ENCODE measurements at regions not wholly inside any gene's neighbourhood (a gene's known extent, or its start where the extent isn't known, plus 50 kb on each side); places are given as distances from the start of the nearest gene placed in this dataset.

DNA sequence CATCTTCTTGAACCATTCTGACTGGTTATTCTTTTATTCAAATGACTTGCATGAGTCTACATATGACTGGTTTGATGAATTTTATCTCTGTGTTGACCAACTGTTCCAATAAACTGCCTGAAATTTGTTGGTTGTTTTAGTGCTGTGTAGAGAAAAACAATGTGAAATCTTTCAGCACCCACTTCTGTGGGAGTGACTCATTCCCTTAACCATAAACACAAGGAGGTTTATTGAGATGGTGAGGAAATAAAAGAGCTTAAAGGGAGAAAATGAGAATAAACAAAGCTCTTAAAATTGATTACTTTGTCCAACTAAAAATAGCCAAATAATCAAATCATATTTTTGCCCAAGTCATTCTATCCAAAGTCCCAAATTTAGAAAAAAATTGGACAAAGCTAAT lies 341.1 kb downstream of the TGFB2 start:
- no peak for DNase-seq

- DNase-seq: no peak
Observed at GRCh38 chr1:218686761-218687160, 341.6 kb downstream of the TGFB2 start.

- DNase-seq: no peak
Observed at GRCh38 chr1:218692808-218693207, 347.7 kb downstream of the TGFB2 start.

GRCh38 chr1:218693599-218693998 lies 348.5 kb downstream of the TGFB2 start:
- no peak for DNase-seq

- DNase-seq: no peak
Observed at GRCh38 chr1:218694085-218694484, 348.9 kb downstream of the TGFB2 start.

DNA sequence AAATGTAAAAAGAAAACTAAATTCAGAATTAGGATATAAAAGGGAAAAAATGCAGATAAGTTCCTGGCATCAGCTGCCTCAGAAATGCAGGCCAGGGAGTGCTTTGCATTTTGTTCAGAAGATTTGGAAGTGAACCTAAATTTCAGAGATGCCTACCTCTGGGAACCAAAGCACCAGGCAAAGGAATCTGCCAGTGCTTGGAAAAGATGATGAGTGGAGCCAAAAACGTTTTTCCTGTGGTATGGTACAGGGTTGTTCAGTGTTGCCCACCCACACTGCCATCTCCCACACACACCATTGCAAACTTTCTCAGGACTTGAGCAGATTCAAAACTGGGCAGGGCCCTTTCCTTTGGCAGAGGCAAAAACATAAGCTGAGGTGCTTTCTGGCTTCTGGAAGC lies 349.5 kb downstream of the TGFB2 start:
- DNase-seq: no peak

DNA sequence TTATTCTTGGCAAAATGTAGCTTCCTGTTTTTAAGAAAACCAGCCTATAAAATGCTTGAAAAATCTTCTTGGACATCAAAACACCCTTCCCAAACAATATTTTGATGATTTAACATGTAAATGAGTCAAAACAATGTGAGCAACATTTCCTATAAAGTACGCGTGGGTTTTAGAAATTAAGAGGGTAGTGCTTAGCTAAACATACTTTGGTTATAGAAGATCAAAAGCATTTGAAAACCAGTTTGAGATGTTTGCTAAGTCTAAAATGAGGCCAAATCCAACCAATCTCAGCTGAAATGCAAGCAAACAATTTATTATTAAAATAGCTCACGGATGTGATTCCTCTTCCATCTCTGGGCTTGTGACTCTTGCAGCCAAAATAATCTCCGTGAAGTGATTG lies 350.4 kb downstream of the TGFB2 start:
- no peak for DNase-seq

DNA sequence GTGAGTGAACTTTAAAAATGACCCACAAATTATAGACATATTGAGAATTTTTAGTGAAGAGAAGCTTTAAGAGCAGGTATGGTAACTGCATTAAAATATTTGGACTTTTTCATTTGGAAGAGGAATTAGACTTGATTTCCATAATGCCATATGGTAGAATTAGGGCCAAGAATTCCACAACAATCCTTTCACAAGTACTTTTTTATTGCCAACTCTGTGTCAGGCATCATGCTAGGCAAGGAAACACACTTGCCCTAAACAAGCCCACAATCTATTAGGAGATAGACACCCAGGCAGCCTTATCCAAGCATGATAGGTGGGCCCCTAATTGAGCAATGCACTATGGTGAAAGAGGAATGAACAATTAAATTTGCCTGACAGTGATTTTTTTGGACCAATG lies 353.0 kb downstream of the TGFB2 start:
- DNase-seq: no peak

DNA sequence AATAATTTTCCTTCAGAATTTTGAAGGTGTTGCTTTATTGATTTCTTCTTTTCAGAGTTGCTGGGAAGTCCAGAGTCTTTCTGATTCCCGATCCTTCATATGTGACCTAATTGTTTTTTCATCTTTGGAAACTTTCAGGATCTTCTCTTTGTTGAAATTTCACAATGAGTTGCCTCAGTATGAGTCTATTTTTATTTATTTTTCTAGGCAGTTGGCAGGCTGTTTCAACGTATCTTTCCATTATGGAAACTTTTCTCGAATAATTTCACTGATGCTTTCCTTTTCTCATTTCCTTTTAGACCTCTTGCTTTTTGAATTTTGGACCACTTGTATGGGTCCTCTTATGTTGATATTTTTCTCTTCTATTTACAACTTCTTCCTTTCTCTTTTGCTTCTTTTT lies 354.3 kb downstream of the TGFB2 start:
- DNase-seq: no peak

DNA sequence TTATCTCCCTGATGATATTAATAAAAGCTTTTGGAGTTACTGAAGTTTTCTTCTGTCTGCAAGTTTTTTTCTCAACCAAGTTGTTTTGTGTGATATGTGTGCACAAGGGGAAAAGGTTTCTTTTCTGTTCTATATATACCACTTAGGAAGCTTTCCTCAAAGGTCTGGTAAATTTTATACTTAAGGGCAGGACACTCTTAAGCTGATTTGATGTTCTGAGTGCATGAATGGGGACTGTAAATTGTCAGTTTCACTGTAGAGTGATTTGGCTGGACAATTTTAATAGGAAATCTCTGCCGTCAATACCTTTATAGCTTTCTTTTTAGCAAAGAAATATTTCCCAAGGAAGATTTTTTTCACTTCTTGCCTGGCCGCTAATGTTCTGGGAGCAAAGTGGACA lies 354.7 kb downstream of the TGFB2 start:
- DNase-seq: no peak

GRCh38 chr1:218700666-218701065 lies 355.5 kb downstream of the TGFB2 start:
- no peak for DNase-seq

- no peak for DNase-seq
Observed at GRCh38 chr1:218701131-218701530, 356.0 kb downstream of the TGFB2 start.

- no peak for DNase-seq
Observed at GRCh38 chr1:218702775-218703174, 357.6 kb downstream of the TGFB2 start.

GRCh38 chr1:218703836-218704235 lies 358.7 kb downstream of the TGFB2 start:
- DNase-seq: no peak

- DNase-seq: no peak
Observed at GRCh38 chr1:218705391-218705790, 360.3 kb downstream of the TGFB2 start.

- no peak for DNase-seq
Observed at GRCh38 chr1:218705911-218706893, 361.1 kb downstream of the TGFB2 start.

DNA sequence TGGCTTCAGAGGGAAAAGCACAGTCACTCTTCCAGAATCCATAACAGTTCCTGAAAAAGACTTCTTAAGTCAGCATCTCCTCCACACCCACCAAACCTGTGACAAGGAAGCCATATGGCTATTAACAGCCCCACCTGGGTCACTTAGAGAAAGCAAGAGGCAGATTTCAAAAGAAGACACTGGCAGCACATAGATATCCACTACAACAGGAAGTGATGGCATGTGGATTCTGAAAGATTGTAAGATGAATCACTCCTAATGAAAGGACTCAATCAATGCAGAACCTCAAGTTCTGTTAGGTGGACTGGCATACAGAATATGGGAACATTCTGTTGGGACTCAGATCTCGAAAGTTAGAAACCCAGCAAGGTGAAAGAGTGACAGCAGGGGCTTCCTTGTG lies 365.9 kb downstream of the TGFB2 start:
- DNase-seq: no peak

DNA sequence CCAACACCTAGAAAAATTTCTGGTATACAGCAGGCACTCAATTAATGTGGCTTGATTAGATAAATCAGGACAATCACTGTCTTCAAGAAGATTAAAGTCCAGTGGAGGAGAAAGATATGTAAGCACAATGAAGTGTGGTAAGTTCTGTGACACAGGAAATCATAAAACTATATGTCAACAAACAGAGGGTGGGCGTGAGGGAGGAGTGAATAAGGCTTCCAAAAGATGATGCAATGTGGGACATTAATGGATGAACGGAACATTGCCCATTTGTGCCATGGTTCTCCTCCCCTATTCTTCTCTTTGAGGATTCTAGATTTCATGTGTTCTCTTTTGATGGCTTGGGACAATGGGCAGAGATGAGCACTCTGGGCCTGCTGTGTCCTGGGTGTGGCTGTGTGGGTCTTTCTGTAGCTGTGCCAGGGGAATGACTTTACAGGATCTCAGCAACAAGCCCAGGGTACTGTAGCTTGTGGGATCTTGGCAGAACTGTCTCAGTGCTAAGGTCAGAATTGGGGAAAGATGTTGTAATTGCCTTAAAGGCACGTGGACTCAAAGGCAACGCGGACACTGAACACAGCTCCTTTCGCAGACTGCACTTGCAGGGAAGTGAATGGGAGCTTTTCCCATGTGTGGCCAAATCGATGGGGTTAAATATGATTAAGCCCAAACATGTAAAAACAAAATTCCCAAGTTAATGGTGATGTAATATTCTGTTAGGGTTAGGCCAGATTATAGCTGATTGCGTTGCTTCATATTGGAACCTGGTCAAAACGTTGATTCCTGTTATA lies 366.9 kb downstream of the TGFB2 start:
- no peak for DNase-seq

- DNase-seq: no peak
Observed at GRCh38 chr1:218712677-218713076, 367.5 kb downstream of the TGFB2 start.

DNA sequence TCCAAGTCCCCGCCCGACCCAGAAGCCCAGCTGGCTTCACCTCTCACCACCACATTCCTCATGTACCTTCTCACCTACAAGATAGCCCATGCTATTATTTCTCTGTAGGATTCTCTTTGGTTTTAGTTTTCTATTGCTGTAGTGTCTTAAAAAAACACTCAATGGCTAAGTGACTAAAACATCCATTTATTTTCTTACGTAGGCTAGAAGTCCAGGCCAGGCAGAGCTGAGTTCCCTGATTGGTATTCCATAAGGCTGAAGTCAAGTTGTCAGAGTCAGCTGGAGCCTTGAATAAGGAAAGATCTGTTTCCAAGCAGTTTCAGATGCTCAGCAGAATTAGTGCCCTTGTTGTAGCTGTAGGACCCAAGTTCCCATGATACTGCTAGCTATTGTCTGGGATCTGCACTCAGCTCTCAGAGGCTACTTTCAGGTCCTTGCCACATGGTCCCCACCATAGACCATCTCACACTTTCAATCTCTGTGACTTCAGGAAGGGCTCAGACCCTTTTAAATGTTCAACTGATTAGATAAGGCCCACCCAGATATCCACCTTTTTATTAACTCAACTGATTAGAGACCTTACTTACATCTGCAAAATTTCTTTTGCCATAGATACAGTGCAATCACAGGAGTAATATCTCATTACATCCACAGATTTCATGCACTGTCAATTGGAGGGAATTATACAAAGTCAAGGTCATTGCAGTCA lies 371.0 kb downstream of the TGFB2 start:
- DNase-seq: no peak

- DNase-seq: no peak
Observed at GRCh38 chr1:218717575-218717974, 372.4 kb downstream of the TGFB2 start.

- no peak for DNase-seq
Observed at GRCh38 chr1:218718206-218718605, 373.1 kb downstream of the TGFB2 start.

DNA sequence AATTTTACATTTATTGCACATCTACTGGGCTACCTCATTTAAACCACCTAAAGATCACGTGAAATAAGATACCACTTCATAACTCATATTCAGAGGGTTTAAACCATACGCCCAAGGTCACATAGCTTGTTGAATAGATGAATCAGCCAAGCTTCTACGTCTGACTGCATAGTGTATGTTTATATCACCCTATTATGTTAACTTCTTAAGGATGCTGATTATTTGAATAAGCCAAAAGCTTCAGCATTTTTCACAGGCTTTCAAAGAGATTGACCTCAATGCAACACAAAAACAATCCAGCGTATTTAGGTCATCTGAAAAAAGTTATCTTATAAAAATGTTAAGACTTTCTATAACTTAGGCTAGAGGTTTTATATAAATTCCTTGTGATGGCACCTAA lies 373.8 kb downstream of the TGFB2 start:
- no peak for DNase-seq

All from NCI-H1417 treated with DMSO at 0.1 percent for 48 hours (cell line).